Peyer's patch (tissue), 4 donors: ENCODE measurements at regions not wholly inside any gene's neighbourhood (a gene's known extent, or its start where the extent isn't known, plus 50 kb on each side); places are given as distances from the start of the nearest gene placed in this dataset.

Experiments used
- CTCF ChIP-seq, 6 experiments: fragments of 450-650 bp in 4 of 6; fragments of 200-600 bp in 2 of 6; sonication (generic) in 1 of 6; IDR thresholded peaks; one replicate each; pipeline ENCODE4 v1.5.1; 2017 to 2019; ENCODE audit warnings: antibody characterized with exemption in 6 of 6, mild to moderate bottlenecking in 3 of 6, moderate library complexity in 1 of 6
- POLR2A ChIP-seq, 2 donors: fragments of 450-650 bp; IDR thresholded peaks; one replicate each; pipeline ENCODE4 v1.5.1; 2017; ENCODE audit warnings: antibody characterized with exemption in 2 of 2, mild to moderate bottlenecking in 2 of 2, moderate library complexity in 2 of 2

- TF ChIP-seq CTCF (IDR thresholded peaks at IDR 0.05): no peak
- TF ChIP-seq POLR2A (IDR thresholded peaks at IDR 0.05): no peak
Measured at GRCh38 chr4:12145768-12146167, 717.1 kb upstream of the HS3ST1 start.
